K562 (cell line): ENCODE measurements at regions not wholly inside any gene's neighbourhood (a gene's known extent, or its start where the extent isn't known, plus 50 kb on each side); places are given as distances from the start of the nearest gene placed in this dataset.

Experiments used
- C11orf30 ChIP-seq: fragments of 450-650 bp; IDR thresholded peaks from 2 replicates; pipeline ENCODE4 v1.6.1; 2016; ENCODE audit warnings: low read depth, mild to moderate bottlenecking
- CBFA2T3 ChIP-seq: fragments of 450-650 bp; IDR thresholded peaks from 2 replicates; pipeline ENCODE4 v1.6.1; 2017
- CBX5 ChIP-seq: IDR thresholded peaks from 2 replicates; pipeline ENCODE4 v1.6.1; 2014; ENCODE audit warnings: low read depth, borderline replicate concordance
- E2F1 ChIP-seq: sonication (generic); formaldehyde crosslinking; IDR thresholded peaks from 2 replicates; pipeline ENCODE4 v1.8.1; 2023; ENCODE audit warnings: mild to moderate bottlenecking, missing genetic modification reagents, moderate library complexity
- IRF2 ChIP-seq: sonication (generic); formaldehyde crosslinking; IDR thresholded peaks from 2 replicates; pipeline ENCODE4 v1.8.1; 2022; ENCODE audit warnings: mild to moderate bottlenecking, missing genetic modification reagents
- NCOA4 ChIP-seq: fragments of 450-650 bp; IDR thresholded peaks from 2 replicates; pipeline ENCODE4 v1.6.1; 2018; ENCODE audit warnings: mild to moderate bottlenecking; ENCODE audit not compliant: partially characterized antibody
- POLR2AphosphoS5 ChIP-seq: IDR thresholded peaks from 2 replicates; pipeline ENCODE4 v1.6.1; 2011; ENCODE audit warnings: mild to moderate bottlenecking, low read depth, low read length, moderate library complexity; ENCODE audit not compliant: control insufficient read depth, insufficient read depth
- SMARCA5 ChIP-seq: fragments of 450-650 bp; IDR thresholded peaks from 2 replicates; pipeline ENCODE4 v1.6.1; 2016
- STAT5A ChIP-seq: IDR thresholded peaks from 2 replicates; pipeline ENCODE4 v1.6.1; 2012; ENCODE audit warnings: low read length, inconsistent platforms, borderline replicate concordance
- TF ChIP-seq, protein P1 (sequence below), 2 experiments: fragments of 200-800 bp in 1 of 2; sonication (Bioruptor generic) in 1 of 2; sonication (generic) in 1 of 2; formaldehyde crosslinking in 1 of 2; IDR thresholded peaks in 1 of 2; conservative IDR thresholded peaks in 1 of 2; 2 replicates each; pipeline versions ENCODE4 v1.5.0 to v1.6.1; 2016 to 2020; ENCODE audit warnings: missing compliant biosample characterization in 1 of 2, missing genetic modification characterization in 1 of 2, missing genetic modification reagents in 1 of 2
- TF ChIP-seq, protein P2 (sequence below): fragments of 450-650 bp; IDR thresholded peaks from 2 replicates; pipeline ENCODE4 v1.7.1; 2018; ENCODE audit warnings: mild to moderate bottlenecking, low read depth; ENCODE audit not compliant: partially characterized antibody
- TF ChIP-seq, protein P3 (sequence below): fragments of 450-650 bp; IDR thresholded peaks from 2 replicates; pipeline ENCODE4 v1.6.1; 2016
- TF ChIP-seq, protein P4 (sequence below): fragments of 250-450 bp; sonication (Bioruptor Pico); IDR thresholded peaks from 2 replicates; pipeline ENCODE4 v1.4.0; 2020
- TF ChIP-seq, protein P5 (sequence below): fragments of 250-450 bp; sonication (Bioruptor Pico); IDR thresholded peaks from 2 replicates; pipeline ENCODE4 v1.4.0; 2020; ENCODE audit warnings: mild to moderate bottlenecking, moderate library complexity, borderline replicate concordance
- TF ChIP-seq, protein P6 (sequence below): fragments of 450-650 bp; conservative IDR thresholded peaks from 2 replicates; pipeline ENCODE4 v1.6.1; 2016; ENCODE audit warnings: missing genetic modification characterization, low read depth, mild to moderate bottlenecking, missing compliant biosample characterization, moderate library complexity

GRCh38 chr3:14278799-14279625 lies 100.4 kb downstream of the LSM3 start (continued):
- TF ChIP-seq, protein P1, sequence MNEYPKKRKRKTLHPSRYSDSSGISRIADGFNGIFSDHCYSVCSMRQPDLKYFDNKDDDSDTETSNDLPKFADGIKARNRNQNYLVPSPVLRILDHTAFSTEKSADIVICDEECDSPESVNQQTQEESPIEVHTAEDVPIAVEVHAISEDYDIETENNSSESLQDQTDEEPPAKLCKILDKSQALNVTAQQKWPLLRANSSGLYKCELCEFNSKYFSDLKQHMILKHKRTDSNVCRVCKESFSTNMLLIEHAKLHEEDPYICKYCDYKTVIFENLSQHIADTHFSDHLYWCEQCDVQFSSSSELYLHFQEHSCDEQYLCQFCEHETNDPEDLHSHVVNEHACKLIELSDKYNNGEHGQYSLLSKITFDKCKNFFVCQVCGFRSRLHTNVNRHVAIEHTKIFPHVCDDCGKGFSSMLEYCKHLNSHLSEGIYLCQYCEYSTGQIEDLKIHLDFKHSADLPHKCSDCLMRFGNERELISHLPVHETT (CRISPR knock-in tag; conservative IDR thresholded peaks at IDR 0.05 in 1 of 2, IDR thresholded peaks at IDR 0.05 in 1 of 2) = no peak
- TF ChIP-seq, protein P2, sequence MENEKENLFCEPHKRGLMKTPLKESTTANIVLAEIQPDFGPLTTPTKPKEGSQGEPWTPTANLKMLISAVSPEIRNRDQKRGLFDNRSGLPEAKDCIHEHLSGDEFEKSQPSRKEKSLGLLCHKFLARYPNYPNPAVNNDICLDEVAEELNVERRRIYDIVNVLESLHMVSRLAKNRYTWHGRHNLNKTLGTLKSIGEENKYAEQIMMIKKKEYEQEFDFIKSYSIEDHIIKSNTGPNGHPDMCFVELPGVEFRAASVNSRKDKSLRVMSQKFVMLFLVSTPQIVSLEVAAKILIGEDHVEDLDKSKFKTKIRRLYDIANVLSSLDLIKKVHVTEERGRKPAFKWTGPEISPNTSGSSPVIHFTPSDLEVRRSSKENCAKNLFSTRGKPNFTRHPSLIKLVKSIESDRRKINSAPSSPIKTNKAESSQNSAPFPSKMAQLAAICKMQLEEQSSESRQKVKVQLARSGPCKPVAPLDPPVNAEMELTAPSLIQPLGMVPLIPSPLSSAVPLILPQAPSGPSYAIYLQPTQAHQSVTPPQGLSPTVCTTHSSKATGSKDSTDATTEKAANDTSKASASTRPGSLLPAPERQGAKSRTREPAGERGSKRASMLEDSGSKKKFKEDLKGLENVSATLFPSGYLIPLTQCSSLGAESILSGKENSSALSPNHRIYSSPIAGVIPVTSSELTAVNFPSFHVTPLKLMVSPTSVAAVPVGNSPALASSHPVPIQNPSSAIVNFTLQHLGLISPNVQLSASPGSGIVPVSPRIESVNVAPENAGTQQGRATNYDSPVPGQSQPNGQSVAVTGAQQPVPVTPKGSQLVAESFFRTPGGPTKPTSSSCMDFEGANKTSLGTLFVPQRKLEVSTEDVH = peak; percentile 41
- TF ChIP-seq E2F1 (CRISPR knock-in tag) = no peak
- TF ChIP-seq SMARCA5 = no peak
- TF ChIP-seq, protein P3, sequence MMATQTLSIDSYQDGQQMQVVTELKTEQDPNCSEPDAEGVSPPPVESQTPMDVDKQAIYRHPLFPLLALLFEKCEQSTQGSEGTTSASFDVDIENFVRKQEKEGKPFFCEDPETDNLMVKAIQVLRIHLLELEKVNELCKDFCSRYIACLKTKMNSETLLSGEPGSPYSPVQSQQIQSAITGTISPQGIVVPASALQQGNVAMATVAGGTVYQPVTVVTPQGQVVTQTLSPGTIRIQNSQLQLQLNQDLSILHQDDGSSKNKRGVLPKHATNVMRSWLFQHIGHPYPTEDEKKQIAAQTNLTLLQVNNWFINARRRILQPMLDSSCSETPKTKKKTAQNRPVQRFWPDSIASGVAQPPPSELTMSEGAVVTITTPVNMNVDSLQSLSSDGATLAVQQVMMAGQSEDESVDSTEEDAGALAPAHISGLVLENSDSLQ = peak; percentile 42; the same call in 1 of the 2 replicates
- TF ChIP-seq C11orf30 = peak; percentile 99
- TF ChIP-seq, protein P4, sequence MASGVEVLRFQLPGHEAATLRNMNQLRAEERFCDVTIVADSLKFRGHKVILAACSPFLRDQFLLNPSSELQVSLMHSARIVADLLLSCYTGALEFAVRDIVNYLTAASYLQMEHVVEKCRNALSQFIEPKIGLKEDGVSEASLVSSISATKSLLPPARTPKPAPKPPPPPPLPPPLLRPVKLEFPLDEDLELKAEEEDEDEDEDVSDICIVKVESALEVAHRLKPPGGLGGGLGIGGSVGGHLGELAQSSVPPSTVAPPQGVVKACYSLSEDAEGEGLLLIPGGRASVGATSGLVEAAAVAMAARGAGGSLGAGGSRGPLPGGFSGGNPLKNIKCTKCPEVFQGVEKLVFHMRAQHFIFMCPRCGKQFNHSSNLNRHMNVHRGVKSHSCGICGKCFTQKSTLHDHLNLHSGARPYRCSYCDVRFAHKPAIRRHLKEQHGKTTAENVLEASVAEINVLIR (CRISPR knock-in tag) = no peak
- no peak for TF ChIP-seq POLR2AphosphoS5
- TF ChIP-seq, protein P5, sequence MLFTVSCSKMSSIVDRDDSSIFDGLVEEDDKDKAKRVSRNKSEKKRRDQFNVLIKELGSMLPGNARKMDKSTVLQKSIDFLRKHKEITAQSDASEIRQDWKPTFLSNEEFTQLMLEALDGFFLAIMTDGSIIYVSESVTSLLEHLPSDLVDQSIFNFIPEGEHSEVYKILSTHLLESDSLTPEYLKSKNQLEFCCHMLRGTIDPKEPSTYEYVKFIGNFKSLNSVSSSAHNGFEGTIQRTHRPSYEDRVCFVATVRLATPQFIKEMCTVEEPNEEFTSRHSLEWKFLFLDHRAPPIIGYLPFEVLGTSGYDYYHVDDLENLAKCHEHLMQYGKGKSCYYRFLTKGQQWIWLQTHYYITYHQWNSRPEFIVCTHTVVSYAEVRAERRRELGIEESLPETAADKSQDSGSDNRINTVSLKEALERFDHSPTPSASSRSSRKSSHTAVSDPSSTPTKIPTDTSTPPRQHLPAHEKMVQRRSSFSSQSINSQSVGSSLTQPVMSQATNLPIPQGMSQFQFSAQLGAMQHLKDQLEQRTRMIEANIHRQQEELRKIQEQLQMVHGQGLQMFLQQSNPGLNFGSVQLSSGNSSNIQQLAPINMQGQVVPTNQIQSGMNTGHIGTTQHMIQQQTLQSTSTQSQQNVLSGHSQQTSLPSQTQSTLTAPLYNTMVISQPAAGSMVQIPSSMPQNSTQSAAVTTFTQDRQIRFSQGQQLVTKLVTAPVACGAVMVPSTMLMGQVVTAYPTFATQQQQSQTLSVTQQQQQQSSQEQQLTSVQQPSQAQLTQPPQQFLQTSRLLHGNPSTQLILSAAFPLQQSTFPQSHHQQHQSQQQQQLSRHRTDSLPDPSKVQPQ (CRISPR knock-in tag) = no peak
- no peak for TF ChIP-seq NCOA4
- TF ChIP-seq STAT5A = no peak
- no peak for TF ChIP-seq IRF2 (CRISPR knock-in tag)
- TF ChIP-seq CBFA2T3 = peak; percentile 65
- TF ChIP-seq CBX5 = no peak
- TF ChIP-seq, protein P6, sequence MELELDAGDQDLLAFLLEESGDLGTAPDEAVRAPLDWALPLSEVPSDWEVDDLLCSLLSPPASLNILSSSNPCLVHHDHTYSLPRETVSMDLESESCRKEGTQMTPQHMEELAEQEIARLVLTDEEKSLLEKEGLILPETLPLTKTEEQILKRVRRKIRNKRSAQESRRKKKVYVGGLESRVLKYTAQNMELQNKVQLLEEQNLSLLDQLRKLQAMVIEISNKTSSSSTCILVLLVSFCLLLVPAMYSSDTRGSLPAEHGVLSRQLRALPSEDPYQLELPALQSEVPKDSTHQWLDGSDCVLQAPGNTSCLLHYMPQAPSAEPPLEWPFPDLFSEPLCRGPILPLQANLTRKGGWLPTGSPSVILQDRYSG = no peak
